ENCODE measurements at regions not wholly inside any gene's neighbourhood (a gene's known extent, or its start where the extent isn't known, plus 50 kb on each side); places are given as distances from the start of the nearest gene placed in this dataset.
"Not testable (repeated sequence)": the region's sequence is repeated elsewhere in the genome, so short reads cannot be mapped to it uniquely, and the experiment has no call there.

GRCh38 chr15:20340331-20340811 is 201.2 kb downstream of the GOLGA6L6 start:
- no peak for TF ChIP-seq CTCF (IDR thresholded peaks at IDR 0.05)
- H3K36me3 ChIP-seq (ENCODE audit: low read depth), result no peaks in the 10 kb centered on the region
- DNase-seq (peak in 2 of 3 donors; percentile 58 to 73), ATAC-seq (peak; percentile 11)
- H3K4me1 ChIP-seq (ENCODE audit: low read depth), result no peaks in the 10 kb centered on the region
- H3K4me3 ChIP-seq, result no peak overlapping the region
- intact Hi-C loops (cut with DNase I, micrococcal nuclease), result no loop called here
- H3K9me3 ChIP-seq, result peaks cover 69% of the 10 kb centered on the region

GRCh38 chr15:20339086-20339791 is 202.4 kb downstream of the GOLGA6L6 start:
- ATAC-seq; H3K36me3 ChIP-seq (ENCODE audit: low read depth); H3K4me3 ChIP-seq; intact Hi-C loops (cut with DNase I, micrococcal nuclease); H3K4me1 ChIP-seq (ENCODE audit: low read depth): not testable (repeated sequence)
- peaks cover 58% of the 10 kb centered on the region for H3K9me3 ChIP-seq
- peak in 1 of 3 donors; percentile 19 for DNase-seq

- H3K4me1 ChIP-seq (ENCODE audit: low read depth); H3K36me3 ChIP-seq (ENCODE audit: low read depth); H3K4me3 ChIP-seq; intact Hi-C loops (cut with DNase I, micrococcal nuclease); ATAC-seq: not testable (repeated sequence)
- H3K9me3 ChIP-seq, result peaks cover 55% of the 10 kb centered on the region
- peak in 1 of 3 donors; percentile 20 for DNase-seq
Measured at GRCh38 chr15:20338671-20339070, 202.9 kb downstream of the GOLGA6L6 start.

GRCh38 chr15:20337238-20337637 is 204.4 kb downstream of the GOLGA6L6 start:
- intact Hi-C loops (cut with DNase I, micrococcal nuclease); H3K36me3 ChIP-seq (ENCODE audit: low read depth); H3K4me1 ChIP-seq (ENCODE audit: low read depth); ATAC-seq; H3K4me3 ChIP-seq; DNase-seq: not testable (repeated sequence)
- H3K9me3 ChIP-seq, result peaks cover 53% of the 10 kb centered on the region

- peaks cover 30% of the 10 kb centered on the region for H3K9me3 ChIP-seq
- H3K4me1 ChIP-seq (ENCODE audit: low read depth); intact Hi-C loops (cut with DNase I, micrococcal nuclease); ATAC-seq; H3K36me3 ChIP-seq (ENCODE audit: low read depth); H3K4me3 ChIP-seq: not testable (repeated sequence)
- DNase-seq, result peak in 1 of 3 donors; percentile 16
Measured at GRCh38 chr15:20334451-20334850, 207.1 kb downstream of the GOLGA6L6 start.

- ATAC-seq; intact Hi-C loops (cut with DNase I, micrococcal nuclease); H3K4me3 ChIP-seq; H3K4me1 ChIP-seq (ENCODE audit: low read depth); DNase-seq; H3K36me3 ChIP-seq (ENCODE audit: low read depth): not testable (repeated sequence)
- peaks cover 13% of the 10 kb centered on the region for H3K9me3 ChIP-seq
Measured at GRCh38 chr15:20325751-20326150, 215.8 kb downstream of the GOLGA6L6 start.

- H3K36me3 ChIP-seq (ENCODE audit: low read depth); H3K4me1 ChIP-seq (ENCODE audit: low read depth); H3K4me3 ChIP-seq; ATAC-seq; intact Hi-C loops (cut with DNase I, micrococcal nuclease); DNase-seq: not testable (repeated sequence)
- peaks cover 28% of the 10 kb centered on the region for H3K9me3 ChIP-seq
Measured at GRCh38 chr15:20317132-20317531, 224.5 kb downstream of the GOLGA6L6 start.

GRCh38 chr15:20311014-20311680 is 230.5 kb downstream of the GOLGA6L6 start:
- ATAC-seq; intact Hi-C loops (cut with DNase I, micrococcal nuclease); H3K4me3 ChIP-seq; H3K36me3 ChIP-seq (ENCODE audit: low read depth); H3K4me1 ChIP-seq (ENCODE audit: low read depth); DNase-seq: not testable (repeated sequence)
- peaks cover 52% of the 10 kb centered on the region for H3K9me3 ChIP-seq

GRCh38 chr15:20310603-20311002 is 231.0 kb downstream of the GOLGA6L6 start:
- Histone ChIP-seq H3K36me3 (ENCODE audit: low read depth) (no peaks in the 10 kb centered on the region), H3K4me1 (ENCODE audit: low read depth) (no peaks in the 10 kb centered on the region), H3K9me3 (peaks cover 54% of the 10 kb centered on the region), H3K4me3 (no peak overlapping the region)
- no peak for TF ChIP-seq CTCF (IDR thresholded peaks at IDR 0.05)
- DNase-seq, result no peak
- intact Hi-C loops (cut with DNase I, micrococcal nuclease), result no loop called here
- no peak for ATAC-seq

- intact Hi-C loops (cut with DNase I, micrococcal nuclease); H3K4me3 ChIP-seq; DNase-seq; ATAC-seq; H3K36me3 ChIP-seq (ENCODE audit: low read depth); H3K4me1 ChIP-seq (ENCODE audit: low read depth): not testable (repeated sequence)
- H3K9me3 ChIP-seq, result peaks cover 59% of the 10 kb centered on the region
Measured at GRCh38 chr15:20309966-20310365, 231.6 kb downstream of the GOLGA6L6 start.

GRCh38 chr15:20309395-20309794 is 232.2 kb downstream of the GOLGA6L6 start:
- H3K4me3 ChIP-seq; H3K36me3 ChIP-seq (ENCODE audit: low read depth); intact Hi-C loops (cut with DNase I, micrococcal nuclease); DNase-seq; ATAC-seq; H3K4me1 ChIP-seq (ENCODE audit: low read depth): not testable (repeated sequence)
- peaks cover 65% of the 10 kb centered on the region for H3K9me3 ChIP-seq

- H3K9me3 ChIP-seq, result peaks cover 74% of the 10 kb centered on the region
- H3K36me3 ChIP-seq (ENCODE audit: low read depth); DNase-seq; H3K4me3 ChIP-seq; intact Hi-C loops (cut with DNase I, micrococcal nuclease); ATAC-seq; H3K4me1 ChIP-seq (ENCODE audit: low read depth): not testable (repeated sequence)
Measured at GRCh38 chr15:20308027-20308690, 233.4 kb downstream of the GOLGA6L6 start.
